PC-3 (cell line): ENCODE measurements at regions not wholly inside any gene's neighbourhood (a gene's known extent, or its start where the extent isn't known, plus 50 kb on each side); places are given as distances from the start of the nearest gene placed in this dataset.

Source experiments
- CTCF ChIP-seq: fragments of 300-600 bp; sonication (generic); conservative IDR thresholded peaks from 2 replicates; pipeline ENCODE4 v1.5.1; 2017; ENCODE audit warnings: antibody characterized with exemption, low read depth, mild to moderate bottlenecking, low read length
- EZH2phosphoT487 ChIP-seq: fragments of 300-600 bp; sonication (generic); IDR thresholded peaks from 2 replicates; pipeline ENCODE4 v1.6.1; 2018; ENCODE audit warnings: mild to moderate bottlenecking, antibody characterized with exemption, low read length, borderline replicate concordance

- TF ChIP-seq CTCF (no peak), EZH2phosphoT487 (no peak)
Measured at GRCh38 chr2:181309586-181309985, 147.6 kb upstream of the ITGA4 start.
